ENCODE measurements at regions not wholly inside any gene's neighbourhood (a gene's known extent, or its start where the extent isn't known, plus 50 kb on each side); places are given as distances from the start of the nearest gene placed in this dataset.
A peak's percentile ranks its signal among the peaks of the same experiment; 100 is the strongest.

DNA sequence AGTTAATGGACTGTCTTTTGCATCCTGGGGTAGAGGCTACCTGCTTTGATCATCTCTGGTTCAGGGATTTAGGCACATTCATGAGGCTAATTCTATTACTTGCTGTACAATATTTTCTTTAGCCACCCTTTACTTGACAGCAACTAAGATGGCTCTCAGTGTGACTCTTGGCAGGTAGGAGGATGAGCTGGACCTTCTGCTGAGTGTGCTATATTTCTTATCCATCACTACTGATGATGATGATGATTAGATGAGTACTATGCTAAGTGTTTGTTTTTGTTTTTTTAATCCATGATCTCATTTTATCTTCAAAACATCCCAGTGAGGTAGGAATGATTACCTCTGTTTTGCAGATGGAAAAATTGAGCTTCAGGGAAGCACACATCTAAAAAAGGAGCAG lies 152.8 kb upstream of the WSCD2 start:
- no peak for DNase-seq (ENCODE audit: low read depth)

GRCh38 chr12:107978201-107978600 lies 150.9 kb upstream of the WSCD2 start:
- DNase-seq (ENCODE audit: low read depth): no peak

GRCh38 chr12:107978641-107979040 lies 150.4 kb upstream of the WSCD2 start:
- no peak for DNase-seq (ENCODE audit: low read depth)

DNA sequence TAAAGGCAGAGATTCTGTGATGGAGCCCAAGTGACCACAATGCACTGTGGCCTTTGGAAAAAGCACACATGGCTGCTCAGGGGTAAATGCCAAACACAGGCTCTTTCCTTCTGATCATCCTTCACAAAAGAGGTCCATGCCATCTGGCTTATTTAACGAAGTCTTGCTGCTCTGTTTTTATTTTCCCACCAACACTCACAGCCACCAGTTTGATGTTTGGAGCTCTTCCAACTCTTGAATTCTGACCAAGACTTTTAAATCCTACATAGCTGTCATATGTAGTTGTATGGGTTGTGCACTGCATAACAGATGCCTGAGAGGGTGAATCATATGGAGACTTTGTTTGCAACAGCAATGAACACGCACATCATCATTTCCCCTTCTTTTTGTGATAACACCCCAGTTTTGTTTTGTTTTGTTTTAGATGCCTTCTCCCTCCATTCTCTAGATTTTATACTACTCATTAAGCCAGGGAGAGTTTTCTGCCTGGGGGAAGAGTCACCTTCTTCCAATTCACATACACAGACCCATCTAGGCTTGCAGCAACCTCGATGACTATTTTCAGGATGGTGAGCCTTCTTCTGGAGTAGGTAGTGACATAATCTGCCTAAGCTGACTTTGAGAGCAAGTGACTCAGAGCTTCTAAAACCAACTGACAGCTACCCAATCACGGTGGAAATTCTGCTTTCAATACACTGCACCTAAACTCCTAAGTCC lies 145.2 kb upstream of the WSCD2 start:
- DNase-seq (ENCODE audit: low read depth): no peak

DNA sequence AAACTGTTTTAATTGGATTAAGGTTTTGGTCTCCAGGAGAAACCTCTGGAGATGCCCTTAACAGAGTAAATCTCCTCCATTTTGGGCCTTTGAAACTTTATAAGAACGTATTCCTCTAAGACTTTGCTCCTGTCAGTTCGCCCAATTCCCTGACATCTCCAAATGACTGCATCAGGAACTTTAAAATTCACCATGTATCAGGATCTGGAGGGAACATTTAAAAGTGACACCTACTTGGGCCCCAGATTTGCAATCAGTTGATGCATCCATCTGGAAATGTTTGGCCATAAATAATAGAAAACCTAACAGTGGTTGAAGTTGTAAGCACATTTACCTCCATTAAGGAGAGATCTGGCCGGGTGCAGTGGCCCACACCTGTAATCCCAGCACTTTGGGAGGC lies 144.1 kb upstream of the WSCD2 start:
- DNase-seq (ENCODE audit: low read depth): no peak

DNA sequence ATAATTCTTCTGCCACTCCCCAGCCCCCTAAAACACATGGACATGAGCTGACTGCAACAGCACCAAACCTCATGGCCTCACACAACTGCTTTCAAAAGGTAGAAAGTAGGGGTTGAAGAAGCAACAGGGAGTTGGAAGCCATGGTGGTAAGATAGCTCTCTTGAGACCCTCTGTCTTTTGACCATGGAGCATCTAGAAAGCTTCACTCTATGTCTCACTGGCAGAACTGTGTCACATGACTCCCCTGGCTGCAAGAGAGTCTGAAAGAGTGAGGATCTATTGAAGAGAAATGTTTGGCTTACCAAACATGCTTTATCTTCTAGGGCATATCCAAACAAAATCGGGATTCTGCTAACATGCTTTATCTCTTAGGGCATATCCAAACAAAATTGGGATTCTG lies 142.9 kb upstream of the WSCD2 start:
- no peak for DNase-seq (ENCODE audit: low read depth)

- no peak for DNase-seq (ENCODE audit: low read depth)
Observed at GRCh38 chr12:107990325-107990724, 138.8 kb upstream of the WSCD2 start.

GRCh38 chr12:107992029-107992428 lies 137.1 kb upstream of the WSCD2 start:
- DNase-seq (ENCODE audit: low read depth): no peak

DNA sequence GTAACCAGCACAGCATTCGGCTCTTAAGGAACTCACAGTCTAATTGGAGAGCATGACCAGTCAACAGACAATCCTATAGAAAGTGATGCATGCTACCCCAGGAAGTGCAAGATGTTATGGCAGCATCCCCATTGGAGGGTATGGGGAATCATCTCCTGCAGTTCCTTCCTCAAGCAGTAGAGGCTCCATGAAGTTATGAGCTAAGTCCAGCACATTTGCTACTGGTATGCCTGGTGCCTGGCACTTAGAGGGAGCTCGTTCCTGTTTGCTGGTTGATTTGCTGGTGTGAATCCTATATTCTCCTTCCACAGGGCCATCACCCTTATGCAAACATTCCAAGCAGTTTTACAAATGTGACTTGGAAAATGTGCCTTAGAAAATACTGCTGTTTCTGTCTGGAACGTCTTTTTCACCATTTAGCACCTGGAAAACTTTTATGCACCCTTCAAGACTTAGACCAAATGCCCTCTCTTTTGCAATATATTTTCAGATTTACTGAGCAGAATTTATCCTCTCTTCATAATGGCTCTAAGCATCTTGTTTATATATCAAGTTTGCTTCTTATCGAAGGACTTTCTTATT lies 136.1 kb upstream of the WSCD2 start:
- DNase-seq (ENCODE audit: low read depth): peak; percentile 3

GRCh38 chr12:107998863-107999262 lies 130.2 kb upstream of the WSCD2 start:
- no peak for DNase-seq (ENCODE audit: low read depth)

DNA sequence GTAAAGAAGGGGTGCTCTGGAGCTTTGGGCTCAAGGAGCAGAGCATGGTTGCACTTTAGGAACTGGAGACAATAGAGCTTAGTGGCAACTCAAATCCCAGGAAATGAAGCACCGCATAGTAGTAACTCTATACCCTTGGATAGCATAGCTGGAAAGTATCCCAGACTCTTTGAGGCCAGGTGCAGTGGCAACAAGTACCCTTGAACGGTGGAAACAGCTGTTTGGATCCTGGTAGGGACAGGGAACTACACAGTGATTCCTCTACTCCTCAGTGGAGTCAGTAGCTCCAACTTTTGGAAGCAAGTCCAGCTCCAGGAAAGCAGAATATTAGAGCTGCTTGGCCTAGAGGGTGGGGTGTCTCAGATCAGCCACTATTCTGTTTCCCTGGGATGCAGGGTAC lies 129.0 kb upstream of the WSCD2 start:
- DNase-seq (ENCODE audit: low read depth): no peak

DNA sequence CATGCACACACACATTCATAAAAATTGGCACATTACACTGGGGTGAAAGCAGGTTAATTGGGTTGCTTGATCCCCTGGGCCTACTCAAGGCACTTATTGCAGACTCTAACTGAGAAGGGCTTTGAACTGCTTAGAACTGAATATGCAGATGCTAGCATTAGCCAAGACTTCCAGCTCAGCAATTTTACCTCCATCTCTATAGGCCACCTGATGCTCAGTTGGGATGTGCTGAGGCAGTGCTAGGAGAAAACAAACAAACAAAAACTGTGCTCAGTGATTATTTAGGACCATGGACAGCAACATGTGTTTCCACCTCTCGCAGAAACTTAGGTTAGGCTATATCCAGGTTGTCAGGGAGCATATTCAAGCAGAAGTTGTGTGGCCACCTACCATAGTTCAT lies 124.8 kb upstream of the WSCD2 start:
- DNase-seq (ENCODE audit: low read depth): no peak

DNA sequence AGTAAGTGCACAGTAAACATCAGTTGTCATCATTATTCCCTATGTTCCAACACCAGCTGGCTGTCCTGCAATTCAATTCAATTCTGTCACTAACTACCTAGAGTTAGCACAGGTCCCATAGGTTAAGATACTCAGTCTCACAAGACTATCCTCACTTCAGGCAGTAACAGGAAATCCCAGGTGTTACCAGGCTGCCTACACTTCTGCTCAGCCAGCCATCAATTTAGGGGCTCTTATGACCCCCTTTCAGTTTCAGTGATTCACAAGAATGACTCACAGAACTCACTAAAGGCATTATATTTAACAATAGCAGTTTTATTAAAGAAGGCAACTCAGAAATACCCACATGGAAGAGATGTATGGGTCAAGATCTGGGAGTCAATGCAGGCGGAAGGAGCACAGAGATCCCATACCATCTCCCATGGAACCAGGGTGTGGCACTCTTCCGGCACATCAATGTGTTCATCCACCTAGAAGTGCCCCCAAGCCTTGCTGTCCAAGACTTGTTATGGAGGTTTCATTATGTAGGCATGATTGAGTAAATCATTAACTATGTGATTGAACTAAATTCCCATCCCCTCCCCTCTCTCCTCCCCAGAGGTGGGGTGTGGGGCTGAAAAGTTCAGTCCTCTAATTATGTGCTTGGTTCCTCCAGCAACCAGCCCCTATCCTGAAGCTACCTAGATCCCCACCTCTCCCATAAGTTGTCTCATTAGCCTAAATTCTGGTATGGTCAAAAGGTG lies 120.8 kb upstream of the WSCD2 start:
- no peak for DNase-seq (ENCODE audit: low read depth)

- DNase-seq (ENCODE audit: low read depth): no peak
Observed at GRCh38 chr12:108009442-108010070, 119.5 kb upstream of the WSCD2 start.

DNA sequence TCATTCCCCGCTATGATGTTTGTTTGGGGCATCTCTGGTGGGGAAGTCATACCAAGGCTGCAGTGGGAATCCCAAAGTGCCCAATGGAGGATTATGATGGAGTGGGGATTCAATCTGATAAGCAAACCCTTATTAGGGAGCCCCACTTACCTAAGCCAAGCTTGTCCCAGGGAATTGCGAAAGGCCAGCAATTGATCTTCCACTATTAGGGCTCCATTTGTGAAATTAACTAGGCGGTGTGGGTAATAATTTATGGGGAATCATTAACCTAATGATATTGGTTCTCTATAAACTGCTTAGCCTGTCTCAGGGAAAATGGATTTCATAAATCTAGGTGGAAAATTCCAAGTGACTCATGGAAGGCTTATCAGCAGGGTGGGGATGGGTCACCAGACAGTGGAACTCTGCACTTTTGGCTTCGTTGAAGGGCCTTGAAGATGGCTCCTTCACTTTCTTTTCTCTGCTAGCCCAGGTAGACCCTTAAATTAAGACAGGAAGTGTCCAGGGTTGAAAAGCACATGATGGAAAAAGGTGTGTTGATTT lies 113.0 kb upstream of the WSCD2 start:
- no peak for DNase-seq (ENCODE audit: low read depth)

DNA sequence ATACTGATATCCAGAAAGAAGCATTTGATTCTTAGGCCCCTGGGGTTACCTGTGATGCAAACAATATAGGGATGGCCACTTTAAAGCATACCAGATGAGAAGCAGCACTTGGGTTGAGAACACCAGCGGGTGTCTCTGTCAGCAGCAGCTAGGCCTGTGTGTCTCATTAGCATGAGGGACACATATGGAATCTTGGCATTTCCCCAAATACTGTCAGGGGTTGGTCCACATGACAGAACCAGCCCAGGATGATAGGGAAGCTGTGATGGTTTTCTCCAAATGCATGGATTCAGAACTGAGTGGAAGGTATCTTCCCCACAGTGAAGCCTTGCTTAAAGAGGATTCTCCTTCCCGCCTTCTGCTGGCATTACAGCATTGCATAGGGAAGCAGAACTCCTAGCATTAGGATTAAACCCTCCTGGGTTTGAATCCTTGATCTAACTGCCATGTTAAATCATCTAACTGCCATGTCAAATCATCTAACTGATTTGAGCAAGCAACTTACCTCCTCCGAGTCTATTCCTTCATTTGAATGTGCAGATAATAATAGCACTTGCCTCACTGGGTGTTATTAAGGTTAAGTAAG lies 111.5 kb upstream of the WSCD2 start:
- no peak for DNase-seq (ENCODE audit: low read depth)

- no peak for DNase-seq (ENCODE audit: low read depth)
Observed at GRCh38 chr12:108019862-108020261, 109.2 kb upstream of the WSCD2 start.

GRCh38 chr12:108021141-108021540 lies 107.9 kb upstream of the WSCD2 start:
- DNase-seq (ENCODE audit: low read depth): no peak

DNA sequence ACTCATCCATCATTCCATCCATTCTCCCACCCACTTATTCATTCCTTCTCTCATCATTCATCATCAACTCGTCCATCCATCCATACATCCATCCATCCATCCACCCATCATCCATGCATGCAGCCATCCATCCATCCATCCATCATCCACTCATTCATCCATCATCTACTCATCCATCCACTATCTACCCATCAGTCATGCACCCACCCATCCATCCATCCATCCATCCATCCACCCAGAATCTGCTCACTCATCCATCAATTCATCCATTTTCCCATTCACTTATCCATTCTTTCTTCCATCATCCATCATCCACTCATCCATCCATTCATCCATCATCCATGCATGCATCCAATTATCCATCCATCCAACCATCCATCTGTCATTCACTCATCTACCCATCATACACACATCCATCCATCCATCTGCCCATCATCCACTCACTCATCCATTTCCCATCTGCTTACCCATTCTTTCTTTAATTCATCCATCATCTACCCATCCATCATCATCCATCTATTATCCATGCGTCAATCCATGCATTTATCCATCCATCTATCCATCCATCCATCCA lies 107.1 kb upstream of the WSCD2 start:
- DNase-seq (ENCODE audit: low read depth): no peak

GRCh38 chr12:108029051-108029835 lies 99.8 kb upstream of the WSCD2 start:
- DNase-seq (ENCODE audit: low read depth): no peak

DNA sequence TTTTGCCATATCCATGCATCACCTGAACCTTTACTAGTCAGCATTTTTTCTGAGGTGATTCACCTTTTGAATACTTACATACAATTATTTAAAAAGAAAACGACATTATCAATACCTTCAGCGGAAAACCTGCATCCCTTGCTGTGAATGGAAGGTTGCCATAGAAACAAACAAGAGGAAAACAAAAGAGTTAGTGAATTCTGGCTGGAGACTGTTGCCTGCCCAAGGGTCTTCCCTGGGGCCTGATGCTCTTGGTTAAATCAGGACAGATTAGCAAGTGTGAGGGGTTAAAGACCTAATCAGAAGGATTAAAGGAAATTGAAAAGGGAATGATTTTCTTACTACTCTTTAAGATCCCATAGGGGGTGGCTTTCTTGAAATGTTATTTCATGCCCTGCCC lies 96.0 kb upstream of the WSCD2 start:
- DNase-seq (ENCODE audit: low read depth): no peak
